SU-DHL-6 (cell line): ENCODE measurements at regions not wholly inside any gene's neighbourhood (a gene's known extent, or its start where the extent isn't known, plus 50 kb on each side); places are given as distances from the start of the nearest gene placed in this dataset.
A peak's percentile ranks its signal among the peaks of the same experiment; 100 is the strongest.

Experiments used
- H2AFZ ChIP-seq: fragments of 200-600 bp; sonication (generic); 2 replicates; pipeline ENCODE4 v1.6.1; 2014; ENCODE audit warnings: low read depth, mild to moderate bottlenecking, moderate library complexity, mixed read lengths, antibody characterized with exemption, low read length; ENCODE audit not compliant: severe bottlenecking
- H3F3A ChIP-seq: fragments of 200-600 bp; shearing (Covaris generic); 2 replicates; pipeline ENCODE4 v1.6.0; 2016; ENCODE audit warnings: antibody characterized with exemption, mild to moderate bottlenecking; ENCODE audit not compliant: insufficient read depth
- H3K27ac ChIP-seq: fragments of 200-600 bp; sonication (generic); 2 replicates; pipeline ENCODE4 v1.5.1; 2016; ENCODE audit warnings: low read depth, mild to moderate bottlenecking, low read length, moderate library complexity, mixed read lengths
- H3K27me3 ChIP-seq: fragments of 200-600 bp; sonication (generic), shearing (Covaris generic); 2 replicates; pipeline ENCODE4 v1.6.0; 2014; ENCODE audit warnings: mild to moderate bottlenecking, low read length
- H3K36me3 ChIP-seq: fragments of 200-600 bp; sonication (generic); 2 replicates; pipeline ENCODE4 v1.6.1; 2014; ENCODE audit warnings: mild to moderate bottlenecking, low read length, mixed read lengths
- H3K4me2 ChIP-seq: fragments of 300-600, 200-600 bp; shearing (Covaris generic), sonication (generic); 2 replicates; pipeline ENCODE4 v1.6.0; 2014; ENCODE audit warnings: low read length, low read depth, mild to moderate bottlenecking; ENCODE audit not compliant: poor library complexity, severe bottlenecking
- H3K4me3 ChIP-seq: fragments of 200-600 bp; sonication (generic); 2 replicates; pipeline ENCODE4 v1.5.1; 2014; ENCODE audit warnings: antibody characterized with exemption, low read length, mild to moderate bottlenecking, mixed read lengths; ENCODE audit not compliant: insufficient read depth, poor library complexity, severe bottlenecking
- H3K79me2 ChIP-seq: fragments of 200-600 bp; sonication (generic); 2 replicates; pipeline ENCODE4 v1.6.1; 2014; ENCODE audit warnings: mild to moderate bottlenecking, low read length, moderate library complexity; ENCODE audit not compliant: insufficient read depth
- H3K9ac ChIP-seq: fragments of 200-600 bp; sonication (generic); 2 replicates; pipeline ENCODE4 v1.7.0; 2014; ENCODE audit warnings: mild to moderate bottlenecking, low read length
- H3K9me2 ChIP-seq: fragments of 200-600 bp; sonication (generic); replicated peaks from 2 replicates; pipeline ENCODE4 v1.6.1; 2014; ENCODE audit warnings: low read length; ENCODE audit not compliant: insufficient read depth
- H3K9me3 ChIP-seq: fragments of 200-600 bp; sonication (generic); 2 replicates; pipeline ENCODE4 v1.6.1; 2014; ENCODE audit warnings: low read length, mixed read lengths; ENCODE audit not compliant: insufficient read depth
- H4K20me1 ChIP-seq: fragments of 200-600 bp; sonication (generic); 2 replicates; pipeline ENCODE4 v1.6.1; 2014; ENCODE audit warnings: low read depth, mild to moderate bottlenecking, antibody characterized with exemption, low read length, moderate library complexity, mixed read lengths
- CTCF ChIP-seq: fragments of 200-600 bp; sonication (generic); IDR thresholded peaks from one replicate; pipeline ENCODE4 v1.5.1; 2017; ENCODE audit warnings: antibody characterized with exemption, mild to moderate bottlenecking, low read length, moderate library complexity; ENCODE audit not compliant: insufficient read depth, poor library complexity, severe bottlenecking
- EZH2phosphoT487 ChIP-seq: fragments of 200-600 bp; sonication (generic), shearing (Covaris generic); conservative IDR thresholded peaks from 2 replicates; pipeline ENCODE4 v1.6.1; 2018; ENCODE audit warnings: mild to moderate bottlenecking, antibody characterized with exemption, low read length, moderate library complexity, mixed read lengths

GRCh38 chr11:26028393-26028911, 303.5 kb upstream of the ANO3 start:
- Histone ChIP-seq H3K36me3 (no peaks in the 10 kb centered on the region), H3K4me2 (no peak overlapping the region), H3K4me3 (no peak overlapping the region), H4K20me1 (no peaks in the 10 kb centered on the region), H3K79me2 (no peaks in the 10 kb centered on the region), H3F3A (no peaks in the 10 kb centered on the region), H2AFZ (peak overlapping the region; percentile 29), H3K9ac (no peak overlapping the region), H3K9me3 (no peaks in the 10 kb centered on the region), H3K27ac (no peak overlapping the region), H3K27me3 (no peaks in the 10 kb centered on the region), H3K9me2 (no peaks in the 10 kb centered on the region)
- TF ChIP-seq EZH2phosphoT487 (no peak), CTCF (no peak)

GRCh38 chr11:26030399-26030798, 301.5 kb upstream of the ANO3 start:
- Histone ChIP-seq H3K4me2 (no peak overlapping the region), H3K4me3 (no peak overlapping the region), H3K9me3 (no peaks in the 10 kb centered on the region), H3K9me2 (no peaks in the 10 kb centered on the region), H3K27ac (no peak overlapping the region), H2AFZ (no peak overlapping the region), H3K9ac (no peak overlapping the region), H3F3A (no peaks in the 10 kb centered on the region), H3K36me3 (no peaks in the 10 kb centered on the region), H3K79me2 (no peaks in the 10 kb centered on the region), H3K27me3 (no peaks in the 10 kb centered on the region), H4K20me1 (no peaks in the 10 kb centered on the region)
- TF ChIP-seq CTCF (no peak), EZH2phosphoT487 (no peak)

- no peaks in the 10 kb centered on the region for H4K20me1 ChIP-seq
- H3K36me3 ChIP-seq: no peaks in the 10 kb centered on the region
- no peak overlapping the region for H3K4me3 ChIP-seq
- H3K9ac ChIP-seq: no peak overlapping the region
- H3K4me2 ChIP-seq: no peak overlapping the region
- TF ChIP-seq CTCF: no peak
- no peak for TF ChIP-seq EZH2phosphoT487
- H3K9me3 ChIP-seq: no peaks in the 10 kb centered on the region
- no peaks in the 10 kb centered on the region for H3K27me3 ChIP-seq
- no peaks in the 10 kb centered on the region for H3K9me2 ChIP-seq
- no peaks in the 10 kb centered on the region for H3K79me2 ChIP-seq
- H2AFZ ChIP-seq: no peak overlapping the region
- no peak overlapping the region for H3K27ac ChIP-seq
- no peaks in the 10 kb centered on the region for H3F3A ChIP-seq
Measured at GRCh38 chr11:26032241-26032640, 299.7 kb upstream of the ANO3 start.
